Ramos (cell line): ENCODE measurements at regions not wholly inside any gene's neighbourhood (a gene's known extent, or its start where the extent isn't known, plus 50 kb on each side); places are given as distances from the start of the nearest gene placed in this dataset.

ENCODE experiments used
- in situ Hi-C: fragments of 300-500 bp; cut with MboI; formaldehyde crosslinking; loops from one replicate; pipeline ENCODE4 v1.14.3; 2022; ENCODE audit warnings: low sequenced_read_pairs; ENCODE audit not compliant: unreplicated experiment

DNA sequence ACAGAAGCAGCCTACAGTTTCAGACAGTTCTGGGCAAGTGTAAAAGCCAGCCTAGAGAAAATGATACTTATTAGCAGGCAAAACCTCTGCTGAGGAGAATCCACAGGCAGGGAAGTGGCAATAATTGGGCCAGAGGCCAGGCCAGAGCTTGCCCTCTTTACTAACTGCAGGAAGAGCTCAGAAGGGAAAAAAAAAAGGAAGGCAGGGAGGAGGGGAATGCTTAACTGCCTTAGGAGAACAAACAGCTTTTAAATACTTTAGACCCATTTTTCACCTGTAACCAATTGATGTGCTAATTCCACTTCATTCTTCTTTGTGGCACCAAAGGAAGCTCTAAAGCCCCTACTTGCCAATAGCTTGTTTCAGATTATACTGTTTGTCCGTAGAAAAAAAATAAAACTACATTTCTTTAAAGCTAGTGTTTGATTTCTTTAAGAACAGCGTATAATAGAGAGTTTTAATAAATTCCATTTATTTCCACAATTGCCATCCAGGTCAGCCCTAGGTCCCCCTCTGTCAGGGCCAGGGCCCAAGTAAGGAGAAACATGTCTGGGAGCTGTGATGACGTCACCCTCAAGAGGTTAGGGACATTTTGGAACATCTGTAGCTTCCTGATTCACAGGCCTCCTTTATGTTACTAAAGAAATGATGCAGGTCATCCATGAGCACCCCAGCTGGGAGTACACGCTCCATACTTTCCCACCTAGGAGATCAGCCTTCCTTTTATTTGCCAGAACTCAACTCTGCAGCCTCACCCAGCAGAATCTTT is 384.3 kb downstream of the CDC5L start:
- in situ Hi-C loops = no loop called here

GRCh38 chr6:44772838-44773237 is 385.3 kb downstream of the CDC5L start:
- in situ Hi-C loops = no loop called here

- in situ Hi-C loops = no loop called here
Observed at GRCh38 chr6:44775121-44775520, 387.6 kb downstream of the CDC5L start.

- in situ Hi-C loops = no loop called here
Observed at GRCh38 chr6:44776344-44776743, 388.8 kb downstream of the CDC5L start.

GRCh38 chr6:44778513-44778912 is 391.0 kb downstream of the CDC5L start:
- in situ Hi-C loops = no loop called here
